DMS153 (cell line): ENCODE measurements at regions not wholly inside any gene's neighbourhood (a gene's known extent, or its start where the extent isn't known, plus 50 kb on each side); places are given as distances from the start of the nearest gene placed in this dataset.

Experiments
- DNase-seq: peaks from one replicate; lab custom pipeline; 2025; lab: John Stamatoyannopoulos, UW

DNA sequence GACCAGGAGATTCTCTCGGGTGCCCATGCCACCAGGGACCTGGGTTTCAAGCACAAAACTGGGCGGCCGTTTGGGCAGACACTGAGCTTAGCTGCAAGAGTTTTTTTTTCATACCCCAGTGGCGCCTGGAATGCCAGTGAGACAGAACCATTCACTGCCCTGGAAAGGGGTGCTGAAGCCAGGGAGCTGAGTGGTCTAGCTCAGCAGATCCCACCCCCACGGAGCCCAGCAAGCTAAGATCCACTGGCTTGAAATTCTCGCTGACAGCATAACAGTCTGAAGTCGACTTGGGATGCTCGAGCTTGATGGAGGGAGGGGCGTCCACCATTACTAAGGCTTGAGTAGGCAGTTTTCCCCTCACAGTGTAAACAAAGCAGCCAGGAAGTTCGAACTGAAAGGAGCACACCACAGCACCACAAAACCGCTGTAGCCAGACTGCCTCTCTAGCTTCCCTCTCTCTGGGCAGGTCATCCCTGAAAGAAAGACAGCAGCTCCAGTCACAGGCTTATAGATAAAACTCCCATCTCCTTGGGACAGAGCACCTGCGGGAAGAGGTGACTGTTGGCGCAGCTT, 157.7 kb downstream of the GIPC2 start:
- DNase-seq: peak; percentile 2

DNA sequence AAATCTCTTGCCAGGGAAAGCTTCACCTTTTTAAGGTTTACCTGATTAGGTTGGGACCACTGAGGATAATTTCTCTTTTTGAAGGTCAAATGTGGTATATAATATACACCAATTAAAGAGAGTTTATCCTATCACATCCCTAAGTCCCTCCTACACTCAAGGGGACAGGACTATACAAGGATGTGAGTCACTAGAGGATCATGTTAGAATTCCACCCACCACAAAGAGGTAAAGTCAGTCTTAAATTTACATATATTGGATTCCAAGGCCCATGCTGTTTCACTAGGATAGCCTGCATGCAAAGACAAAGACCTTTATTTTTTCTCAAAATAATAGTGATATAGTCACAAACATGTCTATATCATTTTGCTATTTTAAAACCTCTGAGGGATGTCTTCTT, 164.4 kb downstream of the GIPC2 start:
- DNase-seq: no peak

DNA sequence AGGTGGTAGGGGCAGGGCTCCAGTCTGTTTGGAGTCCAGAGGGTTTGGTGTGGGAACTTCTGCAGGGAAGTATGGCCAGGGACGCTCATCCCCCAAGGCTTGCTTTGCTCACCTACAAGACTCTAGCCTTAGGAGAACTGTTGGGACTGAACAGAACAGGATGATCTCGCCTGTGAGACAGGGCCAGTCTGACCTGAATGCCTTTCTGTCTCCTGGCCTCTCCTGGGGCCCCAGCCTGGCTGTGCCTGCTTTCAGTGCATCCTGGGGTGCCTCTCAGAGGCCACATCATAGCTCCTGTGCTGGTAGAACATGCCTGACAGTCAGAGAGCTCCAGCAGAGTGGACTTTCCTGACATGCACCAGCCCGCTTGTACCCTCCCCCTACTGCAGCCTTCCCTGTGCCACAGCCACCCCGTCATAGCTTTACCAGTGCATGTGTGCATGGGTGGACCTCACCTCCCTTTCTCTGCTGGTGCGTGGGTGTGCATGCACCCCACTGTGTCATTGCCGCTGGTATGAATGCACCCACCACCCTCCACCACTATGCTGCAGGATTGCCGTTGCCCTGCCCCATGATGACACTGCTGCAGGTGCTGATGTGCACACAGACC, 165.8 kb downstream of the GIPC2 start:
- DNase-seq: no peak

DNA sequence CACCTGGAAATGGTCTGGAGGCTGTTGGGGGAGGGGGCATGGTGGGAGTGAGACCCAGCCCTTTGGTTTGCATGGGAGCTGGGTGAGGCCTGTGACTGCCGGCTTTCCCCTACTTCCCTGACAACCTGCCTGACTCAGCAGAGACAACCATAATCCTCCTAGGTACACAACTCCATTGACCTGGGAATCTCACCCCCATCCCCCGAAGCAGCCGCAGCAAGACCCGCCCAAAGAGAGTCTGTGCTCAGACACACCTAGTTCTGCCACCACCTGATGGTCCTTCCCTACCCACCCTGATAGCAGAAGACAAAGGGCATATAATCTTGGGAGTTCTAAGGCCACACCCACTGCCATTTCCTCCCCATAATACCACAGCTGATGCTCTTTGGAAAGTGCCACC, 168.6 kb downstream of the GIPC2 start:
- no peak for DNase-seq

DNA sequence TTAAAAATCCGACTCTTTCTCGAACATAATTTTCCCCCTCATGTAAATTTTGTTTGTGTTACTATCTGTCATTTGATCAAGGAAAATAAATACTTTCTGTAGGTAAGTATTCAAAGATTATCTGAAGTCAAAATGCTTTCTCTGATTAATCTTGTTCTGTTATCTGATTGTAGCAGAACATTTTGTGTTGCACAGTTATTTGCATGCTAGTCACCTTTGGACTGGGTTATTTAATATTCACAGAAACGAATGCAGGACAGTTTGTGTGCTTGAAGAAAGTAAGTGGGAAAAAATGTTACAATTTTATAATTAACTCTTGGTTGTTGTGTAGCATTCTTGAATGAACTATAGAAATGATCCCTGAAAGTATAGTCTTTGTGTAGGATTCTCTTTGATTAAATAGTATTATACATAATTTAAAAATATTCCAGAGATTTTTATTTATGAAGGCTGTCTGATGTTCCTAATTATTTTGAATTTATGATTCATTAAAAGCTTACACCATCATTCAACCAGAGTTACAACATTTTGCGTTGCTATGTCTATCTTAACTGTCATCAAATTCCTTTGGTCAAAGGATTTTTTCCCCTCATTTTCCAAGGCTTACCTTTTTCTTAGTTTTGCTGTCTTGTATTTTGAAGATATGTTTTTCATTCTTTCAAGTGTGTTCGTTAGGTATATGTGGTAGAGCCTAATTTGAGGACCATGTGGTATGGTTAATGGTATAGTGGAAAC, 176.6 kb downstream of the GIPC2 start:
- DNase-seq: no peak

DNA sequence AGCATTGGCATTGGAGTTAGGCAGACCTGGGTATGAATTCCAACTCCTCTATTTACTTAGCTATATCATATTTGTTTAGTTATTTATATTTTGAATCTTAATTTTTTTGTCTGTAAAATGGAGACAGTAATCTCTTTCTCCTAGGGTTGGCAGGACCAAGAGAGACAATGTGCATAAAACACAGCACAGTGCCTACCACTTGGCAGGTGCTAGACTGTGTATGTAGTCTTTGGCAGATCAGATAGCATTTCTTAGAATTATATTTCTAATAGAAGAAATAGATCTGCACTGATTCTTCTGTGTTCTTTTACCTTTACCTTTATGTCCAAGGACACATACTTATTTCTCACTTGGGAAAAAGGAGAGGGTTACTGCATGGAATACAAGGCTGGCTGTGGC, 177.2 kb downstream of the GIPC2 start:
- DNase-seq: no peak

DNA sequence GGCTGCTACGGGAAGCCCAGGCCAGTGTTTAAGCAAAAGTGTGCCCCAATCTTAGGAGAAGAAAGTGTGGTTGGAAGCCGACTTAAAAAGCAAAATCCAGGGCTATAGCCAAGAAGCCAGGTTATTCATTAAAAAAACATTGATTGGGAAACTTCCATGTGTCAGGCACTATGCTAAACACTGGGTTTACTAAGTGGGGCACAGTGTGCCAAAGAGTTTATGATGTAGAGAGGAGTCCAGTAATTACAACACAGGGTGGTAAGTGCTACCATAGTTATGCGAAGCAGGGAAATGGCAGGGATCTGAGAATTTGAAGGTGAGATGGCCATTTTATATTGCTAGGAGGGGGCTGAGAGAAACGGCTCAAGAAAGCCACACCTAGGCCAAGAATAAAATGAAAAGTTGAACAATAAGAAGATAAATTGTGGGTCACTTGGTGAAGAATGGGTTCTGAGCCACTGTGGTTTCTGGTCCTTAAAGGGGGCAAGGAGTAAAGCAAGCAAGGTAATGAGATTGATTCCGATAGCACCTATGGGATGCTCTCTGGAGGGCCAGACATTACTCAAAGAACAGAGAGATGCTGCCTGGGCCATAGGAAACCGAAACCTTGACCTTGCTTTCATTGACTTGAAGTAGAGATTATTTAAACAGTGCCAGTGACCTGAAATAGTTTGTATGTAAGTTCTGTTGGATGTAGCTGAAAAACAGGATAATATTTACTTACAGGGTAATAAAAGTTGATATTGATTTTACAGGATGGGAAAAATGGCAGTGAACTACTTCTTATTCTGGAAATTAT, 177.8 kb downstream of the GIPC2 start:
- no peak for DNase-seq

DNA sequence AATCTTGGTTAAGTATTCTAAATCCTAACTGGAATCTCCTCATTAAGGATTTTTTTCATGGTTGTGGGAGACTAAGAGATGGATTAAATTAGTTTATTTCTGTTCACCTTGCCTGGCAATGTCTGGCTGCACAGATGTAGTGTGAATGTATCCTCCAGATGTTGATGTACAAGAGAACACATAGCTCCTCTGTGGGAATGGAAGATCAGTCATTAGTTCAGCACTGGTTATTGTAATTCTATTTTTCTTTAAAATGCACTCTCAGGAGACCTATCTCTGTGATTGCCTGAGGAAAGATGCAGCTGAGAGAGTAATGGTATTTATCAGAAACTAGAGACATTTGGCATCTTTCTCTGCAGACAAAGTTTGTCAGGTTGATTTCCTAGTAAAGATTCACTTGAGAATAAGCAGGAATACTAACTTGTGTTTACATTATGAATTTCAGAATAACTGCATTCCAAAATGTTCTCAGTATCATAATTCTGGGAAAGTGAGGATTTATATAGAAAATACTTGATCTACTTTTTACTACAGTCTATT, 178.6 kb downstream of the GIPC2 start:
- DNase-seq: no peak

DNA sequence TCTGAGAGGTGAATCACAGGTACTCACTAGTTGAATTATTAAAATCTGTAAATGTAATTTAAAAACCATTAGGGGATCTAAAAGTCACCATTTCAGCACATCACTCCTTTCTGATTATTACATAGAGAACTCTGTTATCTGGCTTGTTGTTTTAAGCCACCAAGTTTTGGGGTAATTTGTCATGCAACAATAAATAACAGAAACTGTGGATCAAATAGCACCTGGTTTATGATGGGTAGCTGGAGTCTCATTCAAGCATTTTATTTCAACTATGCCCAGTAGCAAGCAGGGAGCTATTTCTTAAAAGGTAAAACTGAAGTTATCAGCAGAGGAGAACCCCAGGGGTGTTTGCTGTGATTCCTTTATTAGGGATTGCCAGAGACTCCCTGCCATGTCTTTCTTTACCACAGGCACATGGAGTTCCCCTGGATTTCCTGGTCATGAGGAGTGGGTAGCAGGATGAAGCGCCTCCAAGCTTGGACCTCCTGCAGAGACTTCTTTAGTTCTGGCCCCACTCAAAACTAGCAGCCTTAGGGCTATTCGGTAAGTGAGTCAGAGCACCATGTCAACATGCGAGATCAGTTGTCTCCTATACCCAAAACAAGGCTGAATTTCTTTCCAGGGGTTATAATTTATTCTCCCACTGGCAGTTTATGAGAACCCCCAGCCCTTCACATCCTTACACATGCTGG, 179.2 kb downstream of the GIPC2 start:
- no peak for DNase-seq

DNA sequence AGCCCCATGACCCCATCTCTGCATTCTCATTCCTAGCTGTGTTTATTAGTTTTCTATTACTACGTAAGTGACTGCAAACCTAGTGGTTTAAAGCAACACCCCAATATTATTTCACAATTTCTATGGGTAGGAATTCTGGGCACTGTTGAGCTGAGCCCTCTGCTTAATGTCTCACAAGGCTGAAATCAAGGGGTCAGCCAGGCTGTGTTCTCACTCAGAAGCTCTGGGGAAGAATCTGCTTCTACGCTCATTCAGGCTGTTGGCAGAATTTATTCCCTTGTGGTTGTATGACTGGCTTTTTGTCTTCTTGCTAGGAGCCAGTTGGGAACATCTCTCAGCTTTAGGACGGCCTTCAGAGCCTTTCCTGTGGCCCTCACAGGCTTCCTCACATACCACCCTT, 181.0 kb downstream of the GIPC2 start:
- no peak for DNase-seq

DNA sequence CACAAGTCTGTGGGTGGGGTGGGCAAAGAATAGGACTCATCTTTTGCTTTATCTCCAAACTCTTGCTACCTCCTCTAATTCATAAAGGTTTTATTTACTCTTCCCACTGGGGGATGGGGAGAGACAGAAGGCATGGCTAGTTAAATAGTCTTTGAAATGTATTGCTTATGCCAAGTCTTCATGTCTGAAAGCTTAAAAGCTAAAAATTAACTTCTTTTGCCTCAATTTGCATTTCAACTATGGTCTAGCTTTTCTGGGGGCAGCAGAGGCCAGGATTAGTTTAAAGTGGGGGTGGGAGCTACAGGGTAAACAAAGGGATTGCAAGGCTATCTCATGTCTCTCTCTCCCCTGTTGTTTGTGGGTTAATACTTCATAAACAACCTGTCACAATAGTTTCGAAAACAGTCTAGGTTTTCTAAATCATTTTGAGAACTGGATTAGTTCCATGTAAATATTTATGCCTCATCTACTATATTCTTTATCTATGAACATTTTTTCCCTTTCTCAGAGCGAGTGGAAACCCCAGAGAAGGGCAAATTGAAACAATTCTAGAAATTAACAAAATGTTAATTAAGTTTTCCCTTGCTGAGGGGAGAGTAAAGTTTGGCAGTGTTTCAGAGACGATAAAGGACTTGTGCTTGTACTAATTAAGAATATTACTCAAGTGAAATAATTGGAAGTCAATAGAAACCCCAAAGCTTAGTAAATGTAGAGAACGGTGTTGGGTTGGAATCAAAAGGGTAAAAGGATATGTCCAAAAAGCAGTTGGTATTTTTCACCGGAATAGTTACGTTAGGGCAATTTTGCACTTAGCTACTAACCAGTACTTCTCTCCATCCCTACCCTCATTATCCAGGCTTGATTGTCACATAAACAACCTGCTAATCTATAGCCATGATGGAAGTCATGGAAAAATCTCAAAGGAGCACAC, 182.2 kb downstream of the GIPC2 start:
- no peak for DNase-seq

DNA sequence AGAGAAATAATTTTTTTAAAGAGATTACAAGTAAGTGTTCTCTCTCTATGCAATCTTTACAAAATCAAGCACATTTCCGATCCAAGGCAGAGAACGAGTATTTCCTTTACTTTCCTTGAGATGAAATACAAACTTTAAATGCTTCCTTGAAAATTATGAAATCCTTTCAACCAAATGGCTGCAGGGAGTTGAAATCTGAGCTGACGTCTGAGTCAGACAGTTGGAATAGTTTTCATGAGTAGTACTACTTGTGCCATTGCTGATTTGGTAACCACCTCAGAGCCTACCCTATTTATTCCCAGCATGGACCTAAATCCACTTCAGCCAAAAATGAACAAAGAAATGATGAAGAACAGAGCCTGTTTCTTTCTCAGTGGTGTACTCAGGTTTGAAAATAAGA, 183.6 kb downstream of the GIPC2 start:
- DNase-seq: no peak

DNA sequence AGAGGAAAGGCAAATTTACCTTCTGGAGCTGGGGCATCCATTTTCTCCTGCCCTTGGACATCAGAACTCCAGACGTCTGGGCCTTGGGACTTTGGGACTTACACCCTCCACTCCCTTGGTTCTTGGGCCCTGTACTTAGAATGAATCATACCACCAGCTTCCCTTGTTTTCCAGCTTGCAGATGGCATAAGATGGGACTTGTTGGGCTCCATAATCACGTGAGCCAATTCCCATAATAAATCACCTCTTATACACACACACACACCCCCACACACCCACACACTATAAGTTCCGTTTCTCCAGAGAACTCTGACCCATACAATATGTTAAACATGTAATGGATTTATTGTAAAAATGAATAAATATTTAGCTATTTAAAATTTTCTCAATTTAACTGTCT, 185.7 kb downstream of the GIPC2 start:
- DNase-seq: no peak

DNA sequence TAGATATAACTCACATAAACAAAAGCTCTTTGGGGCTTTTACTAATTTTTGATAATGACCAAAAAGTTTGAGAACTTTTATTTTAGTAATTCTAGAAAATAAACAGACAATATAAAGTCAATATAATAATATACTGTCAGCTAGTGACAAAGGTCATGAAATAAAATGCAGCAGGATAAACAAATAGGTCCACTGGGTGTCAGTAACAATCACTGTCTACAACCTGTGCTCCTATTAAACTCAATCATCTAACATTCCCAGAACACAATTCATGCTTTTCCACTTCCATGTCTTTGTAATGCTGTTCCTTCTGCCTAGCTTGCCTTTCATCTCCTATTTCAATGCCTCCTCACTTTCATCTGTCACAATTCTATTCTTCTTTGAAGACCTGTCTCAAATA, 186.1 kb downstream of the GIPC2 start:
- DNase-seq: no peak

DNA sequence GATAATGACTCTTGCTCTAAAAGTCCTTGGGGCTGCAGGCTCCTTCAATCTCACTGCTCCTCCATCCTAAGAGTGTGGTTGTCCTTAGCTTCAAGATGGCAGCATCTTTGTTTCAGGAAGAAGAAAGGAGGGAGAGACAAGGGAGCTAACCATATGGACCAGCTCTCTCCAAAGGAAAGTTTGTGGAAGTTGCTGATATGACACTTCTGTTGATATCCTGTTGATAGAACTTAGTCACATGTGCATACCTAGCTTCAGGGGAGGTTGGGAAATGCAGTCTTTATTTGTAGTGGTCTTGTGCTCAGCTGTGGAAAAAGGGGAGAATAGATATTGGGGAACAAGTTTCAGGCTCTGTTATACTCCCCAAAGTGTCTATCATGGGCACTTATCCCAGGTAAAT, 186.9 kb downstream of the GIPC2 start:
- DNase-seq: no peak

DNA sequence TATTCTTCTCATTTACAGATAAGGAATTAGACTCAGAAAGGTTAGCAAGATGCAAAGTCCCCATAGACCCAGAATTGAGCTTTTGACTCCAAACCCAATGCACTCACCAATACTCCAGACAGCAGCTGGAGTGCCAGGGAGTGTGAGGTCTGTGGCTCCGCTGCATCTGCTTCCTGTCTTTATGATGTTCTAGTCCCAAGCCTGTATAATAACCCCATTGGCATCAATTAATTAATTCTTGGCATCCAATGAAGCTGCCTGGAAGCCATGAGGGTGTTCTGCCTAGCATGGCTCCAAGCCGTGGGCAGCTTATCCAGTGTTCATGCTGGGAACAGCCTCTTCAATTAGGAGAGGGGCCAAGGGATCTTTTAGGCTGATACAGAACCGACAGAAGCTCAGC, 188.7 kb downstream of the GIPC2 start:
- no peak for DNase-seq

DNA sequence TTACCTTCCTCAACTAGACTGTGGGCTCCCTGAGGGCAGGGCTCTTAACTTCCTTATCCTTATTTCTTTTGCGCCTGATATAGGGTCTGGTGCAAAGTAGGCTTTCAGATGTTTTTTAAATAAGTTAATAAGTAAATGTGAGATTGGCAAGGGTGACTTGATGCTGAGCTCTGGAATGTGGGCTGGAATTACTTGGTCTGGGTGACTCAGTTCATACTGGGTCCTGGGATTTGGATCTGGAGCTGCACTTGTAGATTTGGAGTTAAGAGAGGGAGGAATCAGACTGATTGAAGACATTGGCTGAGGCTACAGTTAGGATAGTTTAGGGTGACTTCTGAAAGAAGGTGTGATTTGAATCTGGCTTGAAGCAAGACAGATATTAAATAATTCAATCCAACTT, 190.9 kb downstream of the GIPC2 start:
- DNase-seq: no peak

DNA sequence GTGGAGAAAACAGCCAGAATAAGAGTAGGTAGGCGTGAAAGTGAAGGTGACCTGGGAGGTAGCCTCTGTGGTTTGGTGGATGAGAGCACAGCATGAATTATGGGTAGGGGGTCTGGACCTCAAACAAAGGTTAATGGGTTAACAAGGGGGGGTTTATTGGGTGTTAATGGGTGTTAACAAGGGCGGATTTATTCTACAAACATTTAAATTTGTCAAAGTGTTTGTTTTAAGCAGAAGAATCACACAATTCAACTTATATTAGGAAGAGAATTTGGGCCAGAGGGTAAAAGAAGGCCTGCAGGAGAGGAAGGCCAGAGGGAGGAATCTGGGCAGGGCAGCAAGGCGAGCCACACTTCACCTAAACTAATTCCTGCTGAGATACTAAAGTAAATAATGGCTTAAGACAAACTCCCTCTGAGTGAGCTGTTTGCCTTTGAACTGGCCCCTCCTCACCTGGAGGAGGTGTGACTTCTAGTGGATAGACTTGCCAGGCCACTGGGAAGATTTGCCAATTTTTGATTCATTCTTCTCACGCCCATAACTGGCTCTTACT, 191.7 kb downstream of the GIPC2 start:
- no peak for DNase-seq

DNA sequence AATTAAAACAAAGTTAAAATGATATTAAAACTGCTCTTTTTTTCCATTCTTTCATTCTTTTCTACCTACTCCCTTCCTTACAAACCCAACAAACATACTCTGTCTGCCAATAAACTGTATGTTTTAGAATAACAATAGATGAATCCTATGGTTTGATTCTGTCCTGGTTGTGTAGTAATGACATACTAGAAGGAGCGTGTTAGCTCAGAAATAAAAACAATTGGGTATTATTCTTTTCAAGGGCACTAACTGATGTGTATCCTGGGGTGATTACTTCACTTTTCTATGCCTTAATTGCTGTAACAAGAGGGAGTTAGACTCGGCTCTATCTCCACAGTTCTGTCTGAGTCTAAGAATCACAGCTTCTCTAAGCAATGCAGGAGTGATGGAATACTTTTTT, 194.4 kb downstream of the GIPC2 start:
- no peak for DNase-seq

DNA sequence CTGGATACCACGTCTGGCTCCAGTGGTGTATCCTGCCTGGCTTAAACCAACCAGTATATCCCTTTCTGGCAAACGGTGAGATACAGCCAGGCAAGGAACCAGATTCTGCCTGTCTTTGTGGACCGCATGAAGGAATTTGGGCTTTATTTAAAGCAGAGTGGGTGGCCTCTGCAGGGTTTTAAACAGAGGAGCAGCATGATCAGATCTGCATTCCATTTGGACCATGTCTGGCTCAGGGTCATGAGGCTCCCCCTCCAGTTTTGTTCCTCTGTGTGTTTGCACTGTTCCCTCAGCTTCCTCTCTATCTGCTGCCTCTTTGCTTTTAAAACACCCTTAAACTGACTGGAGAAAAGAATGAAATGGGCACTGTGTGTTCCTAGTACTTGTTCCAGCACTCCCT, 195.0 kb downstream of the GIPC2 start:
- no peak for DNase-seq

DNA sequence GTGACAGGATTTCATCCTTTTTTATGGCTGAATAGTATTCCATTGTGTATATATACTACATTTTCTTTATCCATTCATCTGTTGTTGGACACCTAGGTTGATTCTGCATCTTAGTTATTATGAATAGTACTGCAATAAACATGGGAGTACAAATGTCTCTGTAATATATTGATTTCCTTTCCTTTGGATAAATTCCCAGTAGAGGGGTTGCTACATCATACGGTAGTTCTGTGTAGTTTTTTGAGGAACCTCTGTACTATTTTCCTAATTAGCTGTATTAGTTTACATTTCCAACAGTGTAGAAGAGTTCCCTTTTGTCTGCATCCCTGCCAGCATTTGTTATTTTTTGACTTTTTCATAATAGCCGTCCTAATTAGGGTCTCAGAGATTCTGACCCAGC, 201.3 kb downstream of the GIPC2 start:
- DNase-seq: no peak
